SU-DHL-6 (cell line): ENCODE measurements at regions not wholly inside any gene's neighbourhood (a gene's known extent, or its start where the extent isn't known, plus 50 kb on each side); places are given as distances from the start of the nearest gene placed in this dataset.

Experiments used
- H2AFZ ChIP-seq: fragments of 200-600 bp; sonication (generic); 2 replicates; pipeline ENCODE4 v1.6.1; 2014; ENCODE audit warnings: low read depth, mild to moderate bottlenecking, moderate library complexity, mixed read lengths, antibody characterized with exemption, low read length; ENCODE audit not compliant: severe bottlenecking
- H3F3A ChIP-seq: fragments of 200-600 bp; shearing (Covaris generic); 2 replicates; pipeline ENCODE4 v1.6.0; 2016; ENCODE audit warnings: antibody characterized with exemption, mild to moderate bottlenecking; ENCODE audit not compliant: insufficient read depth
- H3K27ac ChIP-seq: fragments of 200-600 bp; sonication (generic); 2 replicates; pipeline ENCODE4 v1.5.1; 2016; ENCODE audit warnings: low read depth, mild to moderate bottlenecking, low read length, moderate library complexity, mixed read lengths
- H3K27me3 ChIP-seq: fragments of 200-600 bp; sonication (generic), shearing (Covaris generic); 2 replicates; pipeline ENCODE4 v1.6.0; 2014; ENCODE audit warnings: mild to moderate bottlenecking, low read length
- H3K36me3 ChIP-seq: fragments of 200-600 bp; sonication (generic); 2 replicates; pipeline ENCODE4 v1.6.1; 2014; ENCODE audit warnings: mild to moderate bottlenecking, low read length, mixed read lengths
- H3K4me2 ChIP-seq: fragments of 300-600, 200-600 bp; shearing (Covaris generic), sonication (generic); 2 replicates; pipeline ENCODE4 v1.6.0; 2014; ENCODE audit warnings: low read length, low read depth, mild to moderate bottlenecking; ENCODE audit not compliant: poor library complexity, severe bottlenecking
- H3K4me3 ChIP-seq: fragments of 200-600 bp; sonication (generic); 2 replicates; pipeline ENCODE4 v1.5.1; 2014; ENCODE audit warnings: antibody characterized with exemption, low read length, mild to moderate bottlenecking, mixed read lengths; ENCODE audit not compliant: insufficient read depth, poor library complexity, severe bottlenecking
- H3K79me2 ChIP-seq: fragments of 200-600 bp; sonication (generic); 2 replicates; pipeline ENCODE4 v1.6.1; 2014; ENCODE audit warnings: mild to moderate bottlenecking, low read length, moderate library complexity; ENCODE audit not compliant: insufficient read depth
- H3K9ac ChIP-seq: fragments of 200-600 bp; sonication (generic); 2 replicates; pipeline ENCODE4 v1.7.0; 2014; ENCODE audit warnings: mild to moderate bottlenecking, low read length
- H3K9me2 ChIP-seq: fragments of 200-600 bp; sonication (generic); replicated peaks from 2 replicates; pipeline ENCODE4 v1.6.1; 2014; ENCODE audit warnings: low read length; ENCODE audit not compliant: insufficient read depth
- H3K9me3 ChIP-seq: fragments of 200-600 bp; sonication (generic); 2 replicates; pipeline ENCODE4 v1.6.1; 2014; ENCODE audit warnings: low read length, mixed read lengths; ENCODE audit not compliant: insufficient read depth
- H4K20me1 ChIP-seq: fragments of 200-600 bp; sonication (generic); 2 replicates; pipeline ENCODE4 v1.6.1; 2014; ENCODE audit warnings: low read depth, mild to moderate bottlenecking, antibody characterized with exemption, low read length, moderate library complexity, mixed read lengths
- EZH2phosphoT487 ChIP-seq: fragments of 200-600 bp; sonication (generic), shearing (Covaris generic); conservative IDR thresholded peaks from 2 replicates; pipeline ENCODE4 v1.6.1; 2018; ENCODE audit warnings: mild to moderate bottlenecking, antibody characterized with exemption, low read length, moderate library complexity, mixed read lengths
- TF ChIP-seq, protein P1 (sequence below): fragments of 200-600 bp; sonication (generic); IDR thresholded peaks from one replicate; pipeline ENCODE4 v1.5.1; 2017; ENCODE audit warnings: antibody characterized with exemption, mild to moderate bottlenecking, low read length, moderate library complexity; ENCODE audit not compliant: insufficient read depth, poor library complexity, severe bottlenecking

DNA sequence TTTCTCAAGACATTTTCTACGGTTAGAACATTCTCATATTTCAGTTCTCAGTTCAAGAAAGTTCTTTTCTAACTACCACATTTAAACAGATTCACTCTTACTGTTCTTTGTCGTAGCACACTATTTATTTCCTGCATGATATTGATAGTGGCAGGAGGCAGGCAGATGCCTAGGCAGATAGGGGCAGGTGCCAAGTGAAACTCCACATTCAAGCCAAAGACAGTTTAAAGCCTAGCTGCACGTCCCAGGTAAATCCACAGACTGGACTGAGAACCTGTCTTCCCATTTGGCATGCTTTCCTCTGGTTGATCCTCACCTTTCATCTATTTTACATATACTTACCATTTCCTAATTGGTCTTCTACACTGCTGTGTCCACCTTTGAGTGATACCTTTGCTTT is 359.3 kb downstream of the TMX3 start:
- Histone ChIP-seq H3K27me3 (no peaks in the 10 kb centered on the region), H3K27ac (no peak overlapping the region), H3K4me3 (no peak overlapping the region), H3F3A (no peaks in the 10 kb centered on the region), H3K9me3 (no peaks in the 10 kb centered on the region; the same call in 1 of the 2 replicates), H4K20me1 (no peaks in the 10 kb centered on the region), H3K4me2 (no peak overlapping the region), H3K9ac (no peak overlapping the region), H3K79me2 (no peaks in the 10 kb centered on the region), H3K36me3 (no peaks in the 10 kb centered on the region), H2AFZ (no peak overlapping the region), H3K9me2 (no peaks in the 10 kb centered on the region)
- no peak for TF ChIP-seq EZH2phosphoT487
- TF ChIP-seq, protein P1, sequence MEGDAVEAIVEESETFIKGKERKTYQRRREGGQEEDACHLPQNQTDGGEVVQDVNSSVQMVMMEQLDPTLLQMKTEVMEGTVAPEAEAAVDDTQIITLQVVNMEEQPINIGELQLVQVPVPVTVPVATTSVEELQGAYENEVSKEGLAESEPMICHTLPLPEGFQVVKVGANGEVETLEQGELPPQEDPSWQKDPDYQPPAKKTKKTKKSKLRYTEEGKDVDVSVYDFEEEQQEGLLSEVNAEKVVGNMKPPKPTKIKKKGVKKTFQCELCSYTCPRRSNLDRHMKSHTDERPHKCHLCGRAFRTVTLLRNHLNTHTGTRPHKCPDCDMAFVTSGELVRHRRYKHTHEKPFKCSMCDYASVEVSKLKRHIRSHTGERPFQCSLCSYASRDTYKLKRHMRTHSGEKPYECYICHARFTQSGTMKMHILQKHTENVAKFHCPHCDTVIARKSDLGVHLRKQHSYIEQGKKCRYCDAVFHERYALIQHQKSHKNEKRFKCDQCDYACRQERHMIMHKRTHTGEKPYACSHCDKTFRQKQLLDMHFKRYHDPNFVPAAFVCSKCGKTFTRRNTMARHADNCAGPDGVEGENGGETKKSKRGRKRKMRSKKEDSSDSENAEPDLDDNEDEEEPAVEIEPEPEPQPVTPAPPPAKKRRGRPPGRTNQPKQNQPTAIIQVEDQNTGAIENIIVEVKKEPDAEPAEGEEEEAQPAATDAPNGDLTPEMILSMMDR, result no peak

DNA sequence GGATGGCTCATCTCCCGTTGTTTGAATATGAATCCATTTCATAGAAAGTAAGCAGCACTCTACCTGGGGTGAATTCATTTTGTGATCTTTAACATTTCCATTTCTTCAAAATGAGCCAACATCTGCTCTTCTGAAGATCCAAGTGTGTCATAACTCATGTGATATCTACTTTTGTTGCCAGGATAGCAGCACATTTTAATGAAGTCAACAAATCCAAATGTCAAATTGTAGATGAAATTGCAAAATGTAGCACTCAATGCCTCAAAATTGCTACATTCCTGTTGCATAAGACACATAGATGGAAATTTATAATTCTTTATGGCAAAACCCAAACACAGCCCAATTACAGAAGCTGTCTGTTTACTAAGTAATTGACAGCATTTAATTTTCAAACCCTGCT is 360.7 kb downstream of the TMX3 start:
- Histone ChIP-seq H3K27ac (no peak overlapping the region), H3K79me2 (no peaks in the 10 kb centered on the region), H3K4me3 (no peak overlapping the region), H3F3A (no peaks in the 10 kb centered on the region), H2AFZ (no peak overlapping the region), H3K27me3 (no peaks in the 10 kb centered on the region), H3K9me3 (no peaks in the 10 kb centered on the region; the same call in 1 of the 2 replicates), H3K9ac (no peak overlapping the region), H3K36me3 (no peaks in the 10 kb centered on the region), H3K9me2 (no peaks in the 10 kb centered on the region), H3K4me2 (no peak overlapping the region), H4K20me1 (no peaks in the 10 kb centered on the region)
- TF ChIP-seq, protein P1, result no peak
- TF ChIP-seq EZH2phosphoT487, result no peak

DNA sequence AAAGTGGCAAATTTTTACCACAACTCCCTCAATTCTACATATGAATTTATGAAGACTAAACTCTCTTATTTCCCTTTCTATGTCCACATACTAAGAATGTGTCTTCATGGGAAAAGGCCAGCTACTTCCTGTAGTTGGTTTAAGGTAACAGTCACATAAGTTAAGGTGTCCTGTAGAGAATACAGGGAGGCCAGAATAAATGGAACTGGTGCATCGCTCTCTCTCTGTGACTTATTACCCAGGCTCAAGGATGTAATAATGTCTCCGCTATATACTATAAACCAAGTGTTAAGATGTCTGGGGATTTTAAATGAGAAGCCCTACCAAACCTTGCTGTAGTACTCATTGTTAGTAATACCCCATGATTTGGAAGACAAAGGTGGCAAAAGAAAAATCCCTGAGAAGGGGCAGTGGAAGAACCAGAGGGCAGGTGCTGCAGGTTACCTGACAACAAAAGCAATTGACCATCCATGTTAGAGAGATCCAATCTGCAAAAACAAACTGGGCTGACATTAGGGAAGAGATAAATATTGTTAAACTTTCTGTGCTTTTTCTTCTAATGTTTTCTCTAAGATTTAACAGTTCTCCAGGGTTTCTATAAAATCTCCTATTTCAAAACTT is 372.8 kb downstream of the TMX3 start:
- no peak overlapping the region for H2AFZ ChIP-seq
- no peak overlapping the region for H3K27ac ChIP-seq

More for the DNA sequence above, 372.8 kb downstream of the TMX3 start:
- H3K36me3 ChIP-seq, result no peaks in the 10 kb centered on the region
- no peak overlapping the region for H3K9ac ChIP-seq
- no peaks in the 10 kb centered on the region for H3K9me2 ChIP-seq
- no peaks in the 10 kb centered on the region for H4K20me1 ChIP-seq
- no peaks in the 10 kb centered on the region for H3K9me3 ChIP-seq
- H3K4me3 ChIP-seq, result no peak overlapping the region
- no peaks in the 10 kb centered on the region for H3K27me3 ChIP-seq
- no peaks in the 10 kb centered on the region for H3F3A ChIP-seq
- H3K79me2 ChIP-seq, result no peaks in the 10 kb centered on the region
- no peak overlapping the region for H3K4me2 ChIP-seq
- no peak for TF ChIP-seq EZH2phosphoT487
- TF ChIP-seq, protein P1, result no peak
